CD14-positive monocyte (primary cell): ENCODE measurements at regions not wholly inside any gene's neighbourhood (a gene's known extent, or its start where the extent isn't known, plus 50 kb on each side); places are given as distances from the start of the nearest gene placed in this dataset.

Experiments
- DNase-seq, 3 donors: peaks; one replicate each; pipeline ENCODE4 v3.0.0-alpha.2; 2011 to 2022
- H2AFZ ChIP-seq: 2 replicates; pipeline ENCODE4 v1.6.0; 2012; ENCODE audit warnings: mild to moderate bottlenecking, low read depth, low read length, inconsistent platforms; ENCODE audit not compliant: insufficient read depth, poor library complexity, severe bottlenecking
- H3K27ac ChIP-seq, 2 donors: 1 replicate in 1 of 2; 2 replicates in 1 of 2; pipeline ENCODE4 v1.5.1; 2012 to 2013; ENCODE audit warnings: low read length in 2 of 2, control low read depth in 1 of 2, inconsistent platforms in 1 of 2, low read depth in 1 of 2, mild to moderate bottlenecking in 1 of 2
- H3K27me3 ChIP-seq, 2 donors: one replicate each; pipeline versions ENCODE4 v1.6.0 to v1.6.1; 2011 to 2013; ENCODE audit warnings: low read length in 2 of 2; ENCODE audit not compliant: control insufficient read depth in 2 of 2, insufficient read depth in 2 of 2
- H3K36me3 ChIP-seq, 2 donors: replicated peaks in 1 of 2; 1 replicate in 1 of 2; 2 replicates in 1 of 2; pipeline versions ENCODE4 v1.5.1 to v1.6.1; 2012 to 2013; ENCODE audit warnings: low read length in 2 of 2, control low read depth in 1 of 2, inconsistent platforms in 1 of 2, mild to moderate bottlenecking in 1 of 2; ENCODE audit not compliant: insufficient read depth in 2 of 2, control insufficient read depth in 1 of 2
- H3K4me1 ChIP-seq, 2 donors: 1 replicate in 1 of 2; 2 replicates in 1 of 2; pipeline versions ENCODE4 v1.5.1 to v1.6.1; 2012 to 2013; ENCODE audit warnings: low read length in 2 of 2, control low read depth in 1 of 2, inconsistent platforms in 1 of 2, mild to moderate bottlenecking in 1 of 2, moderate library complexity in 1 of 2; ENCODE audit not compliant: insufficient read depth in 2 of 2, control insufficient read depth in 1 of 2
- H3K4me2 ChIP-seq: replicated peaks from 2 replicates; pipeline ENCODE3; 2012; ENCODE audit warnings: low read length, moderate library complexity, mild to moderate bottlenecking; ENCODE audit not compliant: poor library complexity, severe bottlenecking; ENCODE audit errors: extremely low read depth
- H3K4me3 ChIP-seq, 3 experiments: fragments of 200-600 bp in 1 of 3; sonication (generic) in 1 of 3; replicated peaks in 1 of 3; 1 replicate in 2 of 3; 2 replicates in 1 of 3; pipeline ENCODE4 v1.5.1; 2011 to 2013; ENCODE audit warnings: low read length in 3 of 3, mild to moderate bottlenecking in 3 of 3, control low read depth in 2 of 3, low read depth in 2 of 3, inconsistent platforms in 1 of 3, moderate library complexity in 1 of 3
- H3K79me2 ChIP-seq: 2 replicates; pipeline ENCODE4 v1.6.0; 2012; ENCODE audit warnings: mild to moderate bottlenecking, control low read depth, inconsistent platforms, low read length, moderate library complexity; ENCODE audit not compliant: insufficient read depth
- H3K9ac ChIP-seq: 2 replicates; pipeline ENCODE4 v1.6.0; 2017; ENCODE audit warnings: low read length, mild to moderate bottlenecking; ENCODE audit not compliant: insufficient read depth, poor library complexity, severe bottlenecking
- H3K9me3 ChIP-seq, 2 donors: replicated peaks in 1 of 2; 1 replicate in 1 of 2; 2 replicates in 1 of 2; pipeline versions ENCODE4 v1.5.1 to v1.6.1; 2012 to 2013; ENCODE audit warnings: low read length in 2 of 2, control low read depth in 1 of 2; ENCODE audit not compliant: control insufficient read depth in 1 of 2, insufficient read depth in 1 of 2
- H4K20me1 ChIP-seq: 2 replicates; pipeline ENCODE4 v1.6.0; 2012; ENCODE audit warnings: mild to moderate bottlenecking, low read length, control low read depth, moderate library complexity; ENCODE audit not compliant: insufficient read depth
- H3K27ac Mint-ChIP-seq, 7 donors: one replicate each; pipeline ENCODE4 v1.8.0; 2020; ENCODE audit warnings: mild to moderate bottlenecking in 7 of 7, mixed read lengths in 7 of 7, moderate library complexity in 6 of 7, inconsistent platforms in 2 of 7
- H3K27me3 Mint-ChIP-seq, 3 donors: one replicate each; pipeline ENCODE4 v1.8.0; 2021 to 2022; ENCODE audit warnings: low read depth in 3 of 3, mild to moderate bottlenecking in 3 of 3, mixed read lengths in 3 of 3, moderate library complexity in 3 of 3, inconsistent platforms in 1 of 3
- H3K36me3 Mint-ChIP-seq, 2 donors: one replicate each; pipeline ENCODE4 v1.8.0; 2020; ENCODE audit warnings: mixed read lengths in 2 of 2, inconsistent platforms in 1 of 2, mild to moderate bottlenecking in 1 of 2
- H3K4me1 Mint-ChIP-seq: one replicate; pipeline ENCODE4 v1.8.0; 2020; ENCODE audit warnings: mild to moderate bottlenecking, mixed read lengths
- H3K4me3 Mint-ChIP-seq, 2 donors: one replicate each; pipeline ENCODE4 v1.8.0; 2020; ENCODE audit warnings: mild to moderate bottlenecking in 2 of 2, mixed read lengths in 2 of 2, moderate library complexity in 1 of 2
- H3K9me3 Mint-ChIP-seq, 7 donors: one replicate each; pipeline ENCODE4 v1.8.0; 2020 to 2022; ENCODE audit warnings: mixed read lengths in 7 of 7, mild to moderate bottlenecking in 6 of 7, moderate library complexity in 6 of 7, inconsistent platforms in 2 of 7
- WGBS: methylation state at CpG from one replicate; pipeline ENCODE4 v1.1.5; 2013; ENCODE audit warnings: missing lambda C conversion rate; ENCODE audit not compliant: insufficient coverage; 5-methylcytosine and 5-hydroxymethylcytosine counted together
- intact Hi-C, 2 donors: fragments of 100-400 bp; cut with micrococcal nuclease; formaldehyde crosslinking; loops; one replicate each; pipeline versions ENCODE4 v1.15.0 to v1.15.1; 2023
- TF ChIP-seq, protein P1 (sequence below): fragments of 200-600 bp; IDR thresholded peaks from one replicate; pipeline ENCODE4 v1.8.0; 2022; ENCODE audit warnings: antibody characterized with exemption, mild to moderate bottlenecking

DNA sequence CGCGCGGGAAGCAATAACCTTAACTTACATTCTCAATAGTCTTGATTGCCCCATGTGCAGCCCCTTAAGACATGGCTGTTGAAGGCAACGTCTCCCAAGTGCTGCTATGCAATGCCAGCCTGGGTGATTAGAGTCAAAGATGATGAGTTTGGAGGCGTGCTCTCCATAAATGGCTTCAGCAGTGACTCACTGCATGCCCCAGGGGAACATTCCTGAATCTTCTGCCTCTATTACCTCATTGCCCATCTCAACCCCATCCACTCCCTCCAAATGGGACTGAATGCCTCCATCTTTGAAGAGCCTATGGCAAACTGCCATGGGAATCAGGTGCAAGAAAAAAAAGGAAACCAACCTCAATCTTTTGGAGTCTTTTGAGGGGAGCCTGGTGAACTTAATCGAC is 282.8 kb downstream of the SNX10 start:
- no peaks in the 10 kb centered on the region for H4K20me1 ChIP-seq
- H3K4me2 ChIP-seq, result no peak overlapping the region
- Mint-ChIP-seq H3K9me3 (peaks cover 2 to 12% (median 5%) of the 10 kb centered on the region in 7 donors), H3K27me3 (peaks cover 0 to 8% (median 4%) of the 10 kb centered on the region in 3 donors), H3K4me3 (no peak overlapping the region), H3K36me3 (no peaks in the 10 kb centered on the region), H3K27ac (no peak overlapping the region), H3K4me1 (no peaks in the 10 kb centered on the region)
- H3K9ac ChIP-seq, result no peak overlapping the region
- H3K79me2 ChIP-seq, result no peaks in the 10 kb centered on the region
- no peaks in the 10 kb centered on the region for H3K4me1 ChIP-seq
- no peak for DNase-seq
- intact Hi-C loops, result no loop called here
- H3K36me3 ChIP-seq, result no peaks in the 10 kb centered on the region
- H3K27ac ChIP-seq, result no peak overlapping the region
- WGBS, result 100% methylated on average over 1 of the region's 6 CpGs
- TF ChIP-seq, protein P1, sequence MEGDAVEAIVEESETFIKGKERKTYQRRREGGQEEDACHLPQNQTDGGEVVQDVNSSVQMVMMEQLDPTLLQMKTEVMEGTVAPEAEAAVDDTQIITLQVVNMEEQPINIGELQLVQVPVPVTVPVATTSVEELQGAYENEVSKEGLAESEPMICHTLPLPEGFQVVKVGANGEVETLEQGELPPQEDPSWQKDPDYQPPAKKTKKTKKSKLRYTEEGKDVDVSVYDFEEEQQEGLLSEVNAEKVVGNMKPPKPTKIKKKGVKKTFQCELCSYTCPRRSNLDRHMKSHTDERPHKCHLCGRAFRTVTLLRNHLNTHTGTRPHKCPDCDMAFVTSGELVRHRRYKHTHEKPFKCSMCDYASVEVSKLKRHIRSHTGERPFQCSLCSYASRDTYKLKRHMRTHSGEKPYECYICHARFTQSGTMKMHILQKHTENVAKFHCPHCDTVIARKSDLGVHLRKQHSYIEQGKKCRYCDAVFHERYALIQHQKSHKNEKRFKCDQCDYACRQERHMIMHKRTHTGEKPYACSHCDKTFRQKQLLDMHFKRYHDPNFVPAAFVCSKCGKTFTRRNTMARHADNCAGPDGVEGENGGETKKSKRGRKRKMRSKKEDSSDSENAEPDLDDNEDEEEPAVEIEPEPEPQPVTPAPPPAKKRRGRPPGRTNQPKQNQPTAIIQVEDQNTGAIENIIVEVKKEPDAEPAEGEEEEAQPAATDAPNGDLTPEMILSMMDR, result no peak
- H2AFZ ChIP-seq, result no peak overlapping the region
- no peak overlapping the region for H3K4me3 ChIP-seq
- no peaks in the 10 kb centered on the region for H3K27me3 ChIP-seq
- H3K9me3 ChIP-seq, result no peaks in the 10 kb centered on the region

- Histone ChIP-seq H3K36me3 (no peaks in the 10 kb centered on the region), H3K4me1 (no peaks in the 10 kb centered on the region), H3K79me2 (no peaks in the 10 kb centered on the region), H3K4me2 (no peak overlapping the region), H2AFZ (no peak overlapping the region), H3K27ac (no peak overlapping the region), H4K20me1 (no peaks in the 10 kb centered on the region), H3K27me3 (no peaks in the 10 kb centered on the region), H3K9ac (no peak overlapping the region), H3K9me3 (no peaks in the 10 kb centered on the region), H3K4me3 (no peak overlapping the region)
- 100% methylated on average over 3 of the region's 4 CpGs for WGBS
- H3K4me3 Mint-ChIP-seq, result no peak overlapping the region
- H3K36me3 Mint-ChIP-seq, result no peaks in the 10 kb centered on the region
- DNase-seq, result no peak
- H3K9me3 Mint-ChIP-seq, result no peaks in the 10 kb centered on the region
- peaks cover 2 to 10% (median 5%) of the 10 kb centered on the region in 3 donors for H3K27me3 Mint-ChIP-seq
- TF ChIP-seq, protein P1, result no peak
- H3K4me1 Mint-ChIP-seq, result no peaks in the 10 kb centered on the region
- intact Hi-C loops, result no loop called here
- H3K27ac Mint-ChIP-seq, result no peak overlapping the region
Observed at GRCh38 chr7:26580064-26580591, 284.3 kb downstream of the SKAP2 start.
